ENCODE measurements at regions not wholly inside any gene's neighbourhood (a gene's known extent, or its start where the extent isn't known, plus 50 kb on each side); places are given as distances from the start of the nearest gene placed in this dataset.

GRCh38 chr9:1271786-1272185 is 221.6 kb downstream of the DMRT2 start:
- TF ChIP-seq ZNF274 (IDR thresholded peaks at IDR 0.05; ENCODE audit: low read depth, low read length) (no peak), SUZ12 (IDR thresholded peaks at IDR 0.05; ENCODE audit: extremely low read depth, insufficient read depth, insufficient read length) (no peak)

Measured in NT2/D1 (cell line).